ENCODE measurements at regions not wholly inside any gene's neighbourhood (a gene's known extent, or its start where the extent isn't known, plus 50 kb on each side); places are given as distances from the start of the nearest gene placed in this dataset.

DNA sequence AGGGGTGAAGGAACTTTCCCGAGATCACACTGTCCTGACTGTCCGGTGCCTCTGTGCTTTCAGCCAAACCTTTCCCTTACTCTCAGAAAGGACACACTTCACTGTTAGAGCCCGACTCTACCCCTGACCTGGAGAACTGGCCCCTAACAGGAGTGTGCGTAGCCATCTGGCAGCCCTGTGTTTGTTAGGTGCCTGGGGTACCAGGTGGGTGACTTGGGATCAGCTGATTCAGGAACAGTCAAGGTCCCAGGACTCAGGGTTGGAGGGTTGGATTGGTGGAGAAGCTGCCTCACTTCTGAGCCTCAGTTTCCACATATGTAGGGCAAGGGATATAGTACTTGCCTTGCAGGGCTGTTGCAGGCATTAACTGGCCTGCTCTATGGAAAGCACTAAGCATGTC, 98.3 kb upstream of the SLC6A11 start:
- POLR2A ChIA-PET = no interaction called here
- Mint-ChIP-seq H3K9me3 (peaks cover 3% of the 10 kb centered on the region), H3K4me3 (no peak overlapping the region), H3K4me1 (ENCODE audit: low read depth) (no peaks in the 10 kb centered on the region), H3K27ac (no peak overlapping the region), H3K27me3 (peaks cover 8% of the 10 kb centered on the region), H3K36me3 (ENCODE audit: low read depth) (no peaks in the 10 kb centered on the region)
- ATAC-seq (no peak), DNase-seq (no peak)
- CTCF ChIA-PET = no interaction called here
- intact Hi-C loops (cut with micrococcal nuclease) = no loop called here
- TF ChIP-seq, protein P1, sequence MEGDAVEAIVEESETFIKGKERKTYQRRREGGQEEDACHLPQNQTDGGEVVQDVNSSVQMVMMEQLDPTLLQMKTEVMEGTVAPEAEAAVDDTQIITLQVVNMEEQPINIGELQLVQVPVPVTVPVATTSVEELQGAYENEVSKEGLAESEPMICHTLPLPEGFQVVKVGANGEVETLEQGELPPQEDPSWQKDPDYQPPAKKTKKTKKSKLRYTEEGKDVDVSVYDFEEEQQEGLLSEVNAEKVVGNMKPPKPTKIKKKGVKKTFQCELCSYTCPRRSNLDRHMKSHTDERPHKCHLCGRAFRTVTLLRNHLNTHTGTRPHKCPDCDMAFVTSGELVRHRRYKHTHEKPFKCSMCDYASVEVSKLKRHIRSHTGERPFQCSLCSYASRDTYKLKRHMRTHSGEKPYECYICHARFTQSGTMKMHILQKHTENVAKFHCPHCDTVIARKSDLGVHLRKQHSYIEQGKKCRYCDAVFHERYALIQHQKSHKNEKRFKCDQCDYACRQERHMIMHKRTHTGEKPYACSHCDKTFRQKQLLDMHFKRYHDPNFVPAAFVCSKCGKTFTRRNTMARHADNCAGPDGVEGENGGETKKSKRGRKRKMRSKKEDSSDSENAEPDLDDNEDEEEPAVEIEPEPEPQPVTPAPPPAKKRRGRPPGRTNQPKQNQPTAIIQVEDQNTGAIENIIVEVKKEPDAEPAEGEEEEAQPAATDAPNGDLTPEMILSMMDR (IDR thresholded peaks at IDR 0.05) = no peak

DNA sequence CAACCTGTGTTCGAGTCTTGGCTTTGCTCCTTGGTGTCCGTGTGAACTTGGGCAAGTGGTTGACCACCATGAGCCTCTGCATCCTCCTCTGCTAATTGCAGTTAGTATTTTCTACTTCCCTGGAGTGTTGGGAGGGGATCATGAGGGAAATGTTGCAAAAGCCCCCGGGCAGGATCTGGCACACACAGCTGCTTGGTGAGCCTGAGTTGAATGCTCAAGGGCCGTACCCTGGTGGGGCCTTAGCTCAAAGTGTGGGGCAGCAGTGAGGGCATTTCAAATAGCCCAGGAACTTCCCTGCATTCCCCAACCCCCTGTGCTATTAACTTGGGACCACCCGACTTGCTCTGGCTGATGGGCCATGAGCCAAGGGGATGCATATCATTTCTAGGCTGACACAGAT, 94.9 kb upstream of the SLC6A11 start:
- ChIA-PET CTCF (interaction anchor here (2.6 kb wide), 1 partner anchor 18 kb away, joined by 12 read pairs; no protein-coding TSS in a partner anchor), POLR2A (no interaction called here)
- DNase-seq = no peak
- no peaks in the 10 kb centered on the region for H3K36me3 Mint-ChIP-seq (ENCODE audit: low read depth)
- H3K9me3 Mint-ChIP-seq = no peaks in the 10 kb centered on the region
- no peak for ATAC-seq
- no peaks in the 10 kb centered on the region for H3K4me1 Mint-ChIP-seq (ENCODE audit: low read depth)
- H3K27ac Mint-ChIP-seq = no peak overlapping the region
- H3K27me3 Mint-ChIP-seq = peaks cover 4% of the 10 kb centered on the region
- intact Hi-C loops (cut with micrococcal nuclease) = no loop called here
- no peak overlapping the region for H3K4me3 Mint-ChIP-seq
- TF ChIP-seq, protein P1 (IDR thresholded peaks at IDR 0.05) = no peak

DNA sequence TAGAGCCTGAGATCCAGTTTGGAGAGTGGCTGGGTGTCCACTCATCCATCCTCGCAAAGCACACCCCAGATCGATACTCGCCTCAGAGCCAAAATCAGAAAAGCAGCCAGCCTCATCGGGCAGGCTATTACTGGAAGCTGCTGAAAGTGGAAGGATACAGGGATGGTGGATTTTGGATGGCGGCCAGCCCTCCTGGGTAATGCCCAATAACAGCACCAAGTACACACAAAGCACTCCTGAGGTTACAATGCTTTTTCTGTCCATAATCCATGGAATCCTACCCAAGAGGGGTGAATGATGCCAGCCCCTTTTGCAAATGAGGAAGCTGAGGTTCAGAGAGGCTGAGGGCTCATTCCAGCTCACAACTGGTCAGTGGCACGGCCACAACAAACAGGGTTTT, 93.1 kb upstream of the SLC6A11 start:
- Mint-ChIP-seq H3K4me1 (ENCODE audit: low read depth) (no peaks in the 10 kb centered on the region), H3K9me3 (no peaks in the 10 kb centered on the region), H3K36me3 (ENCODE audit: low read depth) (no peaks in the 10 kb centered on the region), H3K27ac (no peak overlapping the region), H3K4me3 (no peak overlapping the region), H3K27me3 (peaks cover 4% of the 10 kb centered on the region)
- TF ChIP-seq, protein P1 (IDR thresholded peaks at IDR 0.05) = no peak
- DNase-seq (no peak), ATAC-seq (no peak)
- POLR2A ChIA-PET = no interaction called here
- intact Hi-C loops (cut with micrococcal nuclease) = no loop called here
- CTCF ChIA-PET = interaction anchor here (2.6 kb wide), 1 partner anchor 16 kb away, joined by 12 read pairs; no protein-coding TSS in a partner anchor

DNA sequence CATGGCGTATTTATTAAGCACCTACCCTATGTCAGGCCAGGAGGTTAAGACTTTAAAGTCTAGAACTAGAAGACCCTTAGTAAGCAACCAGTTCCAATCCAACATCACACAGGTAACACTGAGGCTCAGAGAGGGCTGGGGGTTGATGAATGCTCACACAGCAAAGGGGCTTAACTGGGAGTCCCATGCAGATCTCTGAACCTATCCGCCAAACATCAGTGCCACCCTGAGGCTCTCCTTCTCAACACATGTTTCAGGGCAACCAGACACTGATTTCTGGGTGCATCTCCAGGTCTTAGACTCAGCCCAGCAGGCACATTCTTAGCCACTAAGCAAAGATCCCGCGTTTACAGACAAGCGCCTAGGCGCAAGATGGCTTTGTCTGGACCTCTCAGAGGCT, 92.0 kb upstream of the SLC6A11 start:
- CTCF ChIA-PET = interaction anchor here (2.9 kb wide), 1 partner anchor 14 kb away, joined by 13 read pairs; no protein-coding TSS in a partner anchor
- no peak overlapping the region for H3K27ac Mint-ChIP-seq
- DNase-seq (no peak), ATAC-seq (no peak)
- POLR2A ChIA-PET = no interaction called here
- H3K4me3 Mint-ChIP-seq = no peak overlapping the region
- intact Hi-C loops (cut with micrococcal nuclease) = no loop called here
- no peaks in the 10 kb centered on the region for H3K36me3 Mint-ChIP-seq (ENCODE audit: low read depth)
- H3K27me3 Mint-ChIP-seq = peaks cover 5% of the 10 kb centered on the region
- TF ChIP-seq, protein P1 (IDR thresholded peaks at IDR 0.05) = no peak
- no peaks in the 10 kb centered on the region for H3K9me3 Mint-ChIP-seq
- H3K4me1 Mint-ChIP-seq (ENCODE audit: low read depth) = no peaks in the 10 kb centered on the region

- no peak for ATAC-seq
- H3K36me3 Mint-ChIP-seq (ENCODE audit: low read depth) = no peaks in the 10 kb centered on the region
- no peak for DNase-seq
- no peaks in the 10 kb centered on the region for H3K9me3 Mint-ChIP-seq
- H3K4me3 Mint-ChIP-seq = no peak overlapping the region
- CTCF ChIA-PET = interaction anchor here (2.9 kb wide), 1 partner anchor 13 kb away, joined by 13 read pairs; no protein-coding TSS in a partner anchor
- no peak overlapping the region for H3K27ac Mint-ChIP-seq
- POLR2A ChIA-PET = no interaction called here
- TF ChIP-seq, protein P1 (IDR thresholded peaks at IDR 0.05) = no peak
- intact Hi-C loops (cut with micrococcal nuclease) = no loop called here
- H3K4me1 Mint-ChIP-seq (ENCODE audit: low read depth) = no peaks in the 10 kb centered on the region
- H3K27me3 Mint-ChIP-seq = peaks cover 11% of the 10 kb centered on the region
These were observed 91.0 kb upstream of the SLC6A11 start for GRCh38 chr3:10725067-10725466.
